ENCODE measurements at regions not wholly inside any gene's neighbourhood (a gene's known extent, or its start where the extent isn't known, plus 50 kb on each side); places are given as distances from the start of the nearest gene placed in this dataset.

- no peak overlapping the region for H3K4me3 Mint-ChIP-seq (ENCODE audit: unreplicated experiment)
- peaks cover 21% of the 10 kb centered on the region for H3K4me1 Mint-ChIP-seq (ENCODE audit: unreplicated experiment)
- no peak for DNase-seq (ENCODE audit: extremely low spot score, unreplicated experiment)
- H3K9me3 Mint-ChIP-seq (ENCODE audit: unreplicated experiment) = peaks cover 5% of the 10 kb centered on the region
- H3K27ac Mint-ChIP-seq (ENCODE audit: unreplicated experiment) = no peak overlapping the region
- peaks cover 4% of the 10 kb centered on the region for H3K36me3 Mint-ChIP-seq (ENCODE audit: unreplicated experiment)
- TF ChIP-seq CTCF (IDR thresholded peaks at IDR 0.05) = no peak
- no peaks in the 10 kb centered on the region for H3K27me3 Mint-ChIP-seq (ENCODE audit: unreplicated experiment)
These were observed 641.6 kb downstream of the RFPL4B start for GRCh38 chr6:112988748-112989147.

- Mint-ChIP-seq H3K4me3 (ENCODE audit: unreplicated experiment) (no peak overlapping the region), H3K27me3 (ENCODE audit: unreplicated experiment) (no peaks in the 10 kb centered on the region), H3K9me3 (ENCODE audit: unreplicated experiment) (no peaks in the 10 kb centered on the region), H3K36me3 (ENCODE audit: unreplicated experiment) (peaks cover 4% of the 10 kb centered on the region), H3K27ac (ENCODE audit: unreplicated experiment) (no peak overlapping the region), H3K4me1 (ENCODE audit: unreplicated experiment) (peaks cover 16% of the 10 kb centered on the region)
- no peak for DNase-seq (ENCODE audit: extremely low spot score, unreplicated experiment)
- no peak for TF ChIP-seq CTCF (IDR thresholded peaks at IDR 0.05)
These were observed 643.8 kb downstream of the RFPL4B start for GRCh38 chr6:112990971-112991370.

- TF ChIP-seq CTCF (IDR thresholded peaks at IDR 0.05) = no peak
- H3K27ac Mint-ChIP-seq (ENCODE audit: unreplicated experiment) = no peak overlapping the region
These were observed 644.8 kb downstream of the RFPL4B start for GRCh38 chr6:112991912-112992311.

GRCh38 chr6:112997421-112998085, 650.4 kb downstream of the RFPL4B start:
- DNase-seq (ENCODE audit: extremely low spot score, unreplicated experiment) = no peak
- peaks cover 2% of the 10 kb centered on the region for H3K36me3 Mint-ChIP-seq (ENCODE audit: unreplicated experiment)
- no peak for TF ChIP-seq CTCF (IDR thresholded peaks at IDR 0.05)
- no peaks in the 10 kb centered on the region for H3K9me3 Mint-ChIP-seq (ENCODE audit: unreplicated experiment)
- H3K27ac Mint-ChIP-seq (ENCODE audit: unreplicated experiment) = no peak overlapping the region
- H3K4me1 Mint-ChIP-seq (ENCODE audit: unreplicated experiment) = peaks cover 8% of the 10 kb centered on the region
- no peak overlapping the region for H3K4me3 Mint-ChIP-seq (ENCODE audit: unreplicated experiment)
- no peaks in the 10 kb centered on the region for H3K27me3 Mint-ChIP-seq (ENCODE audit: unreplicated experiment)

More at GRCh38 chr6:112991912-112992311, 644.8 kb downstream of the RFPL4B start:
- peaks cover 4% of the 10 kb centered on the region for H3K36me3 Mint-ChIP-seq (ENCODE audit: unreplicated experiment)
- no peaks in the 10 kb centered on the region for H3K27me3 Mint-ChIP-seq (ENCODE audit: unreplicated experiment)
- DNase-seq (ENCODE audit: extremely low spot score, unreplicated experiment) = no peak
- peaks cover 12% of the 10 kb centered on the region for H3K4me1 Mint-ChIP-seq (ENCODE audit: unreplicated experiment)
- H3K4me3 Mint-ChIP-seq (ENCODE audit: unreplicated experiment) = no peak overlapping the region
- no peaks in the 10 kb centered on the region for H3K9me3 Mint-ChIP-seq (ENCODE audit: unreplicated experiment)

GRCh38 chr6:113004054-113004453, 656.9 kb downstream of the RFPL4B start:
- H3K4me1 Mint-ChIP-seq (ENCODE audit: unreplicated experiment) = peaks cover 26% of the 10 kb centered on the region
- no peak for DNase-seq (ENCODE audit: extremely low spot score, unreplicated experiment)
- H3K36me3 Mint-ChIP-seq (ENCODE audit: unreplicated experiment) = peaks cover 6% of the 10 kb centered on the region
- H3K9me3 Mint-ChIP-seq (ENCODE audit: unreplicated experiment) = no peaks in the 10 kb centered on the region
- no peak for TF ChIP-seq CTCF (IDR thresholded peaks at IDR 0.05)
- no peaks in the 10 kb centered on the region for H3K27me3 Mint-ChIP-seq (ENCODE audit: unreplicated experiment)
- H3K4me3 Mint-ChIP-seq (ENCODE audit: unreplicated experiment) = no peak overlapping the region
- no peak overlapping the region for H3K27ac Mint-ChIP-seq (ENCODE audit: unreplicated experiment)

Measured in osteocyte (in vitro differentiated cells).